Lung (tissue), 11 donors: ENCODE measurements at regions not wholly inside any gene's neighbourhood (a gene's known extent, or its start where the extent isn't known, plus 50 kb on each side); places are given as distances from the start of the nearest gene placed in this dataset.

ENCODE experiments used
- ATAC-seq: fragments of 200-7000 bp; cut with Tn5 transposase; one replicate; pipeline ENCODE4 v1.9.1; 2020; ENCODE audit warnings: moderate number of reproducible peaks; ENCODE audit not compliant: insufficient read depth, low FRiP score
- DNase-seq, 3 donors: peaks; one replicate each; pipeline ENCODE4 v3.0.0-alpha.2; 2013 to 2017
- H3K27ac ChIP-seq, 2 donors: one replicate each; pipeline ENCODE4 v1.5.1; 2013; ENCODE audit warnings: mild to moderate bottlenecking in 2 of 2, moderate library complexity in 2 of 2, control low read depth in 1 of 2, inconsistent platforms in 1 of 2, low read depth in 1 of 2, low read length in 1 of 2
- H3K27me3 ChIP-seq, 3 donors: one replicate each; pipeline ENCODE4 v1.5.1; 2013; ENCODE audit warnings: low read length in 2 of 3; ENCODE audit not compliant: control insufficient read depth in 3 of 3, insufficient read depth in 3 of 3
- H3K36me3 ChIP-seq, 4 donors: one replicate each; pipeline ENCODE4 v1.5.1; 2013; ENCODE audit warnings: low read length in 4 of 4, mild to moderate bottlenecking in 1 of 4, moderate library complexity in 1 of 4; ENCODE audit not compliant: control insufficient read depth in 4 of 4, insufficient read depth in 4 of 4
- H3K4me1 ChIP-seq, 5 donors: one replicate each; pipeline ENCODE4 v1.5.1; 2013; ENCODE audit warnings: low read length in 5 of 5, mild to moderate bottlenecking in 2 of 5, moderate library complexity in 1 of 5; ENCODE audit not compliant: control insufficient read depth in 5 of 5, insufficient read depth in 5 of 5
- H3K4me3 ChIP-seq: one replicate; pipeline ENCODE4 v1.5.1; 2013; ENCODE audit warnings: mild to moderate bottlenecking, control low read depth, moderate library complexity
- H3K9ac ChIP-seq, 2 donors: one replicate each; pipeline ENCODE4 v1.5.1; 2013; ENCODE audit warnings: low read length in 2 of 2, control low read depth in 1 of 2; ENCODE audit not compliant: insufficient read depth in 1 of 2
- H3K9me3 ChIP-seq, 4 donors: one replicate each; pipeline ENCODE4 v1.5.1; 2013; ENCODE audit warnings: low read length in 3 of 4, mild to moderate bottlenecking in 1 of 4, moderate library complexity in 1 of 4; ENCODE audit not compliant: control insufficient read depth in 4 of 4, insufficient read depth in 3 of 4
- CTCF ChIP-seq: IDR thresholded peaks from 2 replicates; pipeline ENCODE4 v1.5.1; 2012; ENCODE audit warnings: mild to moderate bottlenecking; ENCODE audit errors: control extremely low read depth, extremely low read depth
- WGBS, 2 donors: extraction: QIAGEN DNeasy Blood & Tissue Kit; methylation state at CpG; one replicate each; pipeline ENCODE4 v1.1.7; 2013; 5-methylcytosine and 5-hydroxymethylcytosine counted together
- donor health status: control.
- donor health status: control.
- donor health status: Bipolar disorder and iron deficiency.
- donor health status: healthy.
- donor health status: DM: yes; HTN: yes; CAD: no.

GRCh38 chr14:76268700-76269099 is 107.2 kb upstream of the ESRRB start:
- H3K9me3 ChIP-seq, result no peaks in the 10 kb centered on the region
- H3K36me3 ChIP-seq, result no peaks in the 10 kb centered on the region
- no peak for ATAC-seq
- DNase-seq, result no peak
- peaks cover 0 to 5% (median 0%) of the 10 kb centered on the region in 5 donors for H3K4me1 ChIP-seq
- peaks cover 0 to 3% (median 0%) of the 10 kb centered on the region in 3 donors for H3K27me3 ChIP-seq
- no peak overlapping the region for H3K9ac ChIP-seq
- no peak overlapping the region for H3K4me3 ChIP-seq
- no peak for TF ChIP-seq CTCF
- 87 to 88% methylated on average over 9 of the region's 9 CpGs for WGBS, 2 donors
- H3K27ac ChIP-seq, result no peak overlapping the region

- Histone ChIP-seq H3K9me3 (no peaks in the 10 kb centered on the region), H3K9ac (no peak overlapping the region), H3K27me3 (peaks cover 0 to 3% (median 0%) of the 10 kb centered on the region in 3 donors), H3K36me3 (no peaks in the 10 kb centered on the region), H3K27ac (no peak overlapping the region), H3K4me1 (peaks cover 0 to 5% (median 0%) of the 10 kb centered on the region in 5 donors), H3K4me3 (no peak overlapping the region)
- 75 to 87% methylated on average over 15 of the region's 15 CpGs for WGBS, 2 donors
- no peak for TF ChIP-seq CTCF
- no peak for DNase-seq
- ATAC-seq, result no peak
Measured at GRCh38 chr14:76271041-76271755, 104.7 kb upstream of the ESRRB start.

- peaks cover 0 to 3% (median 0%) of the 10 kb centered on the region in 3 donors for H3K27me3 ChIP-seq
- H3K36me3 ChIP-seq, result no peaks in the 10 kb centered on the region
- H3K4me3 ChIP-seq, result no peak overlapping the region
- peaks cover 0 to 2% (median 0%) of the 10 kb centered on the region in 4 donors for H3K9me3 ChIP-seq
- H3K27ac ChIP-seq, result no peak overlapping the region
- H3K4me1 ChIP-seq, result peaks cover 0 to 2% (median 0%) of the 10 kb centered on the region in 5 donors
- no peak for DNase-seq
- no peak for TF ChIP-seq CTCF
- H3K9ac ChIP-seq, result no peak overlapping the region
- ATAC-seq, result no peak
Measured at GRCh38 chr14:76272349-76272748, 103.6 kb upstream of the ESRRB start.

GRCh38 chr14:76272774-76273173 is 103.2 kb upstream of the ESRRB start:
- Histone ChIP-seq H3K27ac (no peak overlapping the region), H3K4me3 (no peak overlapping the region), H3K36me3 (no peaks in the 10 kb centered on the region), H3K27me3 (peaks cover 0 to 3% (median 0%) of the 10 kb centered on the region in 3 donors), H3K9me3 (peaks cover 0 to 2% (median 0%) of the 10 kb centered on the region in 4 donors), H3K4me1 (peaks cover 0 to 2% (median 0%) of the 10 kb centered on the region in 5 donors), H3K9ac (no peak overlapping the region)
- no peak for TF ChIP-seq CTCF
- no peak for DNase-seq
- no peak for ATAC-seq
